Left ventricle myocardium inferior (tissue), 1 donor: ENCODE measurements at regions not wholly inside any gene's neighbourhood (a gene's known extent, or its start where the extent isn't known, plus 50 kb on each side); places are given as distances from the start of the nearest gene placed in this dataset.
A peak's percentile ranks its signal among the peaks of the same experiment; 100 is the strongest.
"Not testable (repeated sequence)": the region's sequence is repeated elsewhere in the genome, so short reads cannot be mapped to it uniquely, and the experiment has no call there.

ENCODE experiments used
- DNase-seq: peaks from one replicate; pipeline ENCODE4 v3.0.0-alpha.2; 2020
- H3K27ac ChIP-seq: fragments of 200-600 bp; replicated peaks from 2 replicates; pipeline ENCODE4 v1.8.0; 2021
- H3K27me3 ChIP-seq: fragments of 200-600 bp; 2 replicates; pipeline ENCODE4 v1.8.0; 2021; ENCODE audit warnings: low read depth
- H3K36me3 ChIP-seq: fragments of 200-600 bp; 2 replicates; pipeline ENCODE4 v1.8.0; 2021
- H3K4me1 ChIP-seq: fragments of 200-600 bp; 2 replicates; pipeline ENCODE4 v1.8.0; 2021
- H3K4me3 ChIP-seq: fragments of 200-600 bp; 2 replicates; pipeline ENCODE4 v1.8.0; 2021; ENCODE audit warnings: mild to moderate bottlenecking, moderate library complexity
- H3K9me3 ChIP-seq: fragments of 200-600 bp; replicated peaks from 2 replicates; pipeline ENCODE4 v1.8.0; 2021
- CTCF ChIP-seq: fragments of 200-600 bp; IDR thresholded peaks from 2 replicates; pipeline ENCODE4 v1.8.0; 2021; ENCODE audit warnings: antibody characterized with exemption, mild to moderate bottlenecking, borderline replicate concordance
- intact Hi-C: fragments of 100-400 bp; cut with micrococcal nuclease; formaldehyde crosslinking; loops from one replicate; pipeline ENCODE4 v1.11.0; 2022
- donor health status: DM: no; HTN: yes; CAD: no; lungs with severe emphysema.

DNA sequence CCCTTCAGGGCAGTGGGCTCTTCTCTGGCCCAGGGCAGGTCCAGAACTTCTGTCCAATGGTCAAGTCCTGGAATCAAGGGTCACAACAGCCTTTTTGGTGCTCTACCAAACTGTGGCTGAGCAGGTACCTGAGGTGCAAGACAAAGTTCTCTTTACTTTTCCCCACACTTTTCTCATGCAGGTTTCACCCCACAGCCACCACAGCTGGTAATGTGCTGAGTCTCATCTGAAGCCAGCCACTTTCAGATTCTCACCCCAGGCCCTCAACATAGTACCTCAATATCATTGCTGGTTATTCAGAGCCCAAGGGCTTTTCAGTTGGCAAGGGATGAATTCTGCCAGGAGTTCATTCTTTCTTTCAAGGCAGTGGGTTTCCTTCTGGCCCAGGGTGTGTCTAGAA, 426.0 kb downstream of the TECRL start:
- Histone ChIP-seq H3K27ac (no peak overlapping the region), H3K36me3 (no peaks in the 10 kb centered on the region), H3K9me3 (peaks cover 37% of the 10 kb centered on the region), H3K4me1 (no peaks in the 10 kb centered on the region), H3K27me3 (no peaks in the 10 kb centered on the region), H3K4me3 (no peak overlapping the region)
- TF ChIP-seq CTCF, result no peak
- no peak for DNase-seq
- intact Hi-C loops, result no loop called here

DNA sequence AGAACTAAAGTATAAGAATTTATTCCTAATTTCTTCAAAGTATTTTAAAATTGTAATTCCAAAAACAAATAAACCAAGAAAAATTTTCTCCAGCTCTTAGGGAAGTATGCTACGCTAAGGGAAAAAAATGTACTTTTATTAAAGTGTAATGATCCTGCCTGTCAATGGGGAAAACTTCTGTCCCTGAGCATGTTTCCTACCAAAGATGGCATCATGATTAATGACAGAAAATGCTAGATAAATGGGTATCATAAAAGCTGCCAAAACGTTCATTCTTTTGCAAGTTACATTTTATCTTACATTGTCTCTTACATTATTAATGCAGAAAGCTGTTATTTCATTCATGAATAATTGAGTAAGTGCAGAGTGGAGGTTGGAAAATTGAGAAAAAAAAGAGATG, 443.4 kb downstream of the TECRL start:
- no peak overlapping the region for H3K4me3 ChIP-seq
- TF ChIP-seq CTCF, result no peak
- no peaks in the 10 kb centered on the region for H3K36me3 ChIP-seq
- intact Hi-C loops, result no loop called here
- no peak overlapping the region for H3K27ac ChIP-seq
- no peaks in the 10 kb centered on the region for H3K4me1 ChIP-seq
- DNase-seq, result no peak
- no peaks in the 10 kb centered on the region for H3K9me3 ChIP-seq
- no peaks in the 10 kb centered on the region for H3K27me3 ChIP-seq

DNA sequence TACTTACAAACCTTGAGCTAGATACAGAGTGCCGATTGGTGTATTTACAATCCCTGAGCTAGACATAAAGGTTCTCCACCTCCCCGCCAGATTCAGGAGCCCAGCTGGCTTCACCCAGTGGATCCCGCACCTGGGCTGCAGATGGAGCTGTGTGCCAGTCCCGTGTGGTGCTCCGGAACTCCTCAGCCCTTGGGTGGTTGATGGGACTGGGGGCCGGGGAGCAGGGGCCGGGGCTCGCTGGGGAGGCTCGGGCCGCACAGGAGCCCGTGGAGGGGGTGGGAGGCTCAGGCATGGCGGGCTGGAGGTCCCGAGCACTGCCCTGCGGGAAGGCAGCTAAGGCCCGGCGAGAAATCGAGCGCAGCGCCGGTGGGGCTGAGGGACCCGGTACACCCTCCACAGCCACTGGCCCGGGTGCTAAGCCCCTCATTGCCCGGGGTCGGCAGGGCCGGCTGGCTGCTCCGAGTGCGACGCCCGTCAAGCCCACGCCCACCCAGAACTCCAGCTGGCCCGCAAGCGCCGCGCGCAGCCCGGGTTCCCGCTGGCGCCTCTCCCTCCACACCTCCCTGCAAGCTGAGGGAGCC, 466.5 kb downstream of the TECRL start:
- H3K36me3 ChIP-seq, DNase-seq, H3K4me1 ChIP-seq, H3K27ac ChIP-seq, H3K27me3 ChIP-seq, intact Hi-C loops, H3K4me3 ChIP-seq, H3K9me3 ChIP-seq: not testable (repeated sequence)

GRCh38 chr4:63937961-63938360, 471.3 kb downstream of the TECRL start:
- Histone ChIP-seq H3K4me3 (peak overlapping the region; percentile 20), H3K27me3 (no peaks in the 10 kb centered on the region), H3K36me3 (no peaks in the 10 kb centered on the region), H3K9me3 (no peaks in the 10 kb centered on the region), H3K4me1 (no peaks in the 10 kb centered on the region), H3K27ac (no peak overlapping the region)
- no peak for DNase-seq
- intact Hi-C loops, result no loop called here
- no peak for TF ChIP-seq CTCF

- intact Hi-C loops, result no loop called here
- Histone ChIP-seq H3K27me3 (no peaks in the 10 kb centered on the region), H3K4me1 (no peaks in the 10 kb centered on the region), H3K4me3 (no peak overlapping the region), H3K36me3 (no peaks in the 10 kb centered on the region), H3K9me3 (no peaks in the 10 kb centered on the region), H3K27ac (no peak overlapping the region)
- no peak for TF ChIP-seq CTCF
- no peak for DNase-seq
Observed at GRCh38 chr4:63922146-63922545, 487.1 kb downstream of the TECRL start.

GRCh38 chr4:63921561-63921960, 487.7 kb downstream of the TECRL start:
- Histone ChIP-seq H3K36me3 (no peaks in the 10 kb centered on the region), H3K9me3 (no peaks in the 10 kb centered on the region), H3K4me3 (no peak overlapping the region), H3K27me3 (no peaks in the 10 kb centered on the region), H3K27ac (no peak overlapping the region), H3K4me1 (no peaks in the 10 kb centered on the region)
- TF ChIP-seq CTCF, result no peak
- DNase-seq, result no peak
- intact Hi-C loops, result no loop called here
